Tibial nerve (tissue), 4 donors: ENCODE measurements at regions not wholly inside any gene's neighbourhood (a gene's known extent, or its start where the extent isn't known, plus 50 kb on each side); places are given as distances from the start of the nearest gene placed in this dataset.

Source experiments
- DNase-seq, 2 donors: peaks; one replicate each; pipeline ENCODE4 v3.0.0-alpha.2; 2019; ENCODE audit warnings: low spot score in 2 of 2
- H3K27ac ChIP-seq, 4 donors: fragments of 200-600 bp; sonication (generic) in 3 of 4; one replicate each; pipeline ENCODE4 v1.5.1; 2017 to 2019; ENCODE audit warnings: mild to moderate bottlenecking in 1 of 4
- H3K27me3 ChIP-seq, 2 donors: fragments of 200-600 bp; sonication (generic) in 1 of 2; one replicate each; pipeline versions ENCODE4 v1.5.1 to v1.6.0; 2017 to 2019
- H3K36me3 ChIP-seq, 3 donors: fragments of 200-600 bp; sonication (generic); one replicate each; pipeline ENCODE4 v1.5.1; 2018 to 2019
- H3K4me1 ChIP-seq, 4 donors: fragments of 200-600 bp; sonication (generic) in 3 of 4; one replicate each; pipeline ENCODE4 v1.5.1; 2017 to 2019
- H3K4me3 ChIP-seq, 4 donors: fragments of 200-600 bp; sonication (generic) in 3 of 4; one replicate each; pipeline ENCODE4 v1.5.1; 2017 to 2019; ENCODE audit warnings: mild to moderate bottlenecking in 1 of 4, moderate library complexity in 1 of 4
- H3K9me3 ChIP-seq, 4 donors: fragments of 200-600 bp; sonication (generic) in 3 of 4; one replicate each; pipeline ENCODE4 v1.5.1; 2017 to 2019
- EP300 ChIP-seq, 2 donors: sonication (generic); formaldehyde crosslinking; IDR thresholded peaks; one replicate each; pipeline ENCODE4 v1.6.1; 2017; ENCODE audit warnings: antibody characterized with exemption in 2 of 2, mild to moderate bottlenecking in 1 of 2
- POLR2A ChIP-seq, 2 donors: fragments of 450-650 bp; IDR thresholded peaks; one replicate each; pipeline ENCODE4 v1.6.1; 2017; ENCODE audit warnings: antibody characterized with exemption in 2 of 2, mild to moderate bottlenecking in 2 of 2, moderate library complexity in 2 of 2
- WGBS, 2 donors: methylation state at CpG; one replicate each; pipeline ENCODE4 v1.1.5; 2018; 5-methylcytosine and 5-hydroxymethylcytosine counted together
- TF ChIP-seq, protein P1 (sequence below), 5 experiments: fragments of 200-600 bp in 3 of 5; fragments of 450-650 bp in 2 of 5; sonication (generic) in 3 of 5; IDR thresholded peaks; one replicate each; pipeline ENCODE4 v1.5.1; 2016 to 2019; ENCODE audit warnings: antibody characterized with exemption in 5 of 5, mild to moderate bottlenecking in 3 of 5, moderate library complexity in 2 of 5

DNA sequence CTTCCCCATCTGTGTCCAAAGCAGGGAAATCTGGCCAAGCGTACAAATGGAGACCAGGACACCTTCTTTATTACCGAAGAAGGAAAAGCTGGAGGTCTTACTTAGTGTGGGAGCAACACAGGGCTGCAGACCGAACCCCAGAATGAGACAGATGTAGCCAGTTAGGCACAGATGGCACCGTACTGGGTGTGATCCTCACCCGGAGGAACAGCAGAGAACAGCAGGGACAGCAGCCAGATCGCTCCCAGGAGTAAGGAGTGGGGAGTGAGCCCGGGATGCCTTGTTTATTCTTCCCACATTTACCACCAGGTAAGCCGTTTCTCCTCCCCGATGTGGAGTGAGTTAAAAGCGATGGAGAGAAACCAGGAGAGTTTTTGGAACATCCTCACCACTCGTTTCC, 150.7 kb upstream of the SPRED2 start:
- no peak for TF ChIP-seq EP300 (IDR thresholded peaks at IDR 0.05)
- no peak for TF ChIP-seq POLR2A (IDR thresholded peaks at IDR 0.05)
- TF ChIP-seq, protein P1, sequence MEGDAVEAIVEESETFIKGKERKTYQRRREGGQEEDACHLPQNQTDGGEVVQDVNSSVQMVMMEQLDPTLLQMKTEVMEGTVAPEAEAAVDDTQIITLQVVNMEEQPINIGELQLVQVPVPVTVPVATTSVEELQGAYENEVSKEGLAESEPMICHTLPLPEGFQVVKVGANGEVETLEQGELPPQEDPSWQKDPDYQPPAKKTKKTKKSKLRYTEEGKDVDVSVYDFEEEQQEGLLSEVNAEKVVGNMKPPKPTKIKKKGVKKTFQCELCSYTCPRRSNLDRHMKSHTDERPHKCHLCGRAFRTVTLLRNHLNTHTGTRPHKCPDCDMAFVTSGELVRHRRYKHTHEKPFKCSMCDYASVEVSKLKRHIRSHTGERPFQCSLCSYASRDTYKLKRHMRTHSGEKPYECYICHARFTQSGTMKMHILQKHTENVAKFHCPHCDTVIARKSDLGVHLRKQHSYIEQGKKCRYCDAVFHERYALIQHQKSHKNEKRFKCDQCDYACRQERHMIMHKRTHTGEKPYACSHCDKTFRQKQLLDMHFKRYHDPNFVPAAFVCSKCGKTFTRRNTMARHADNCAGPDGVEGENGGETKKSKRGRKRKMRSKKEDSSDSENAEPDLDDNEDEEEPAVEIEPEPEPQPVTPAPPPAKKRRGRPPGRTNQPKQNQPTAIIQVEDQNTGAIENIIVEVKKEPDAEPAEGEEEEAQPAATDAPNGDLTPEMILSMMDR (IDR thresholded peaks at IDR 0.05): no peak
- H3K27me3 ChIP-seq: no peaks in the 10 kb centered on the region
- peaks cover 0 to 2% (median 0%) of the 10 kb centered on the region in 4 donors for H3K9me3 ChIP-seq
- no peaks in the 10 kb centered on the region for H3K36me3 ChIP-seq
- H3K4me3 ChIP-seq: no peak overlapping the region
- no peak for DNase-seq
- H3K4me1 ChIP-seq: no peaks in the 10 kb centered on the region
- H3K27ac ChIP-seq: no peak overlapping the region
- 76 to 82% methylated on average over 11 of the region's 11 CpGs for WGBS, 2 donors

- Histone ChIP-seq H3K27ac (no peak overlapping the region), H3K9me3 (no peaks in the 10 kb centered on the region), H3K4me3 (no peak overlapping the region), H3K4me1 (no peaks in the 10 kb centered on the region), H3K27me3 (no peaks in the 10 kb centered on the region), H3K36me3 (no peaks in the 10 kb centered on the region)
- DNase-seq: no peak
- 85 to 94% methylated on average over 5 of the region's 5 CpGs for WGBS, 2 donors
- TF ChIP-seq, protein P1 (IDR thresholded peaks at IDR 0.05): no peak
- no peak for TF ChIP-seq POLR2A (IDR thresholded peaks at IDR 0.05)
- TF ChIP-seq EP300 (IDR thresholded peaks at IDR 0.05): no peak
Measured at GRCh38 chr2:65582364-65582763, 150.0 kb upstream of the SPRED2 start.

GRCh38 chr2:65580824-65581223, 148.4 kb upstream of the SPRED2 start:
- WGBS, 2 donors: 83 to 87% methylated on average over 6 of the region's 6 CpGs
- Histone ChIP-seq H3K9me3 (no peaks in the 10 kb centered on the region), H3K36me3 (no peaks in the 10 kb centered on the region), H3K4me1 (no peaks in the 10 kb centered on the region), H3K27ac (no peak overlapping the region), H3K27me3 (no peaks in the 10 kb centered on the region), H3K4me3 (no peak overlapping the region)
- TF ChIP-seq, protein P1 (IDR thresholded peaks at IDR 0.05): no peak
- TF ChIP-seq POLR2A (IDR thresholded peaks at IDR 0.05) (no peak), EP300 (IDR thresholded peaks at IDR 0.05) (no peak)
- no peak for DNase-seq

DNA sequence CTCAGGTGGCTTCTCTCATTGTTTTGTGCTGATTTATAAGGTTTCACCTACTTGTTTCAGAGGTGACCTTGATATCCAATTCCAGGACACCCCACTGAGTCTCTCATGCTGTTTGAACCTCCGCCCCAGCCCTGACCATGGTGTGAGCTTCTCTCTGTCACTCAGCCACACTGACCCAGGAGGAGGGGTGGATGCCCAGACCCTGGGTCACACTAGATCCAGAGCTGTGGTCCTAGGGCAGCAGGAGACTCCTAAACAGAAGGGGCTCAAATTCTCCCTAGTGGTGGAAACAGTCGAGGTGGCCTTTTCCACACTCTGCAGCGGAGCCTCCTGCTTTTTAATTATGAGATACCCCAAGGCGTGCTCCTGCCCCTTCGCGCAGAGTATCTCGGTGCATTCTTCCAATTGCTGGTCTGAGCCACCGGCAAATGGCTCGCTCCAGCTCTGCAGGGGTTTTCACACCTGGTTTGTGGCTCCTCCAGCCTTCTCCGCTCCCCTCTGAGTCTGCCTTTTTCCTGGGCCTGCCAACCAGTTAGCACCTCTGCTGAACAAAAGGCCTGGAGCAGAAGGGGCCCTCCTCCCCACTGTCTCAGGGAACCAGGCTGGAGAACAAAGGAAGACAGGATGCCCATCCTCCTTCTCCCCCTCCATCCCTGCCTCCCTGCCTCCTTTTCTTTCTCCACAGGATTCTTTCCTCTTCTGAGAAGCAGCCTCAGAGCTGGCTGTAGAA, 147.3 kb upstream of the SPRED2 start:
- TF ChIP-seq EP300 (IDR thresholded peaks at IDR 0.05): no peak
- TF ChIP-seq, protein P1 (IDR thresholded peaks at IDR 0.05): no peak
- no peak for TF ChIP-seq POLR2A (IDR thresholded peaks at IDR 0.05)
- 62 to 69% methylated on average over 10 of the region's 10 CpGs for WGBS, 2 donors
- Histone ChIP-seq H3K4me3 (no peak overlapping the region), H3K36me3 (no peaks in the 10 kb centered on the region), H3K9me3 (no peaks in the 10 kb centered on the region), H3K27me3 (no peaks in the 10 kb centered on the region), H3K4me1 (no peaks in the 10 kb centered on the region), H3K27ac (no peak overlapping the region)
- DNase-seq: no peak

DNA sequence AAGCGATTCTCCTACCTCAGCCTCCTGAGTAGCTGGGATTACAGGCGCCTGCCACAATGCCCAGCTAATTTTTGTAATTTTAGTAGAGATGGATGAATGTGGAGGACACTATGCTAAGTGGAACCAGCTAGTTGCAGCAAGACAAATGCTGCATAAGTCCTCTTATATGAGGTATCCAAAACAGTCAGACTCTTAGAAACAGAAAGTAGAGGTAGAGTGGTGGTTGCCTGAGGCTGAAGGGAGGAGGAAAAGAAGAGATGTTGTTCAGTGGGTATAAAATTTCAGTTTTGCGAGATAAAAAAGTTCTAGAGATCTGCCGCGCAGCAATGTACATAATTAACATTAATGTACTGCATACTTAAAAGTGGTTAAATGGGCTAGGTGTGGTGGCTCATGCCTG, 145.3 kb upstream of the SPRED2 start:
- no peaks in the 10 kb centered on the region for H3K9me3 ChIP-seq
- TF ChIP-seq, protein P1 (IDR thresholded peaks at IDR 0.05): no peak
- TF ChIP-seq POLR2A (IDR thresholded peaks at IDR 0.05): no peak
- no peak for TF ChIP-seq EP300 (IDR thresholded peaks at IDR 0.05)
- H3K4me3 ChIP-seq: no peak overlapping the region
- no peaks in the 10 kb centered on the region for H3K36me3 ChIP-seq
- H3K27me3 ChIP-seq: no peaks in the 10 kb centered on the region
- peaks cover 0 to 2% (median 0%) of the 10 kb centered on the region in 4 donors for H3K4me1 ChIP-seq
- H3K27ac ChIP-seq: no peak overlapping the region
- no peak for DNase-seq
- 95% methylated on average over 5 of the region's 5 CpGs for WGBS, 2 donors
